Esophagus squamous epithelium (tissue), 4 donors: ENCODE measurements at regions not wholly inside any gene's neighbourhood (a gene's known extent, or its start where the extent isn't known, plus 50 kb on each side); places are given as distances from the start of the nearest gene placed in this dataset.

Experiments
- POLR2A ChIP-seq, 4 donors: fragments of 450-650 bp; IDR thresholded peaks; one replicate each; pipeline ENCODE4 v1.6.1; 2017; ENCODE audit warnings: antibody characterized with exemption in 4 of 4, mild to moderate bottlenecking in 4 of 4, moderate library complexity in 3 of 4
- TF ChIP-seq, protein P1 (sequence below), 6 experiments: fragments of 450-650 bp in 4 of 6; fragments of 200-600 bp in 2 of 6; sonication (generic) in 2 of 6; IDR thresholded peaks; one replicate each; pipeline ENCODE4 v1.5.1; 2016 to 2019; ENCODE audit warnings: antibody characterized with exemption in 6 of 6, mild to moderate bottlenecking in 4 of 6, moderate library complexity in 4 of 6

DNA sequence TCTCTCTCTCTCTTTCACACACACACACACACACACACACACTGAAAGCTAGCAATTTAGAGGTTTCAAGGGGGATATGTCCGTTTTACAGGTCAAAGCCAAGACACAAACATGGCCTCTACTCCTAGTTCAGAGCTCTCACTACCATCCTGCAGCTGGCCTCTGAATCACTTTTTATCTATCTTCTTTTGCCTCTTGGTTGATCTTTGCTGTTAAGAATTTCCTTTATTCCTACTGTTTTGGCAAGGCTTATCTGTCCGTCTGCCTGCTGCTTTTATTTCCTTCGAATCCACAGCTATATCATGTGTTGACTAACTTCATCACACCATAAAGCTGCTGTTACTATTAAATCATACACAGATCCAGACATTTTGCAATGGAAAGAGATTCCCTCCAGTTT, 543.0 kb downstream of the PLCL1 start:
- no peak for TF ChIP-seq POLR2A (IDR thresholded peaks at IDR 0.05)
- TF ChIP-seq, protein P1, sequence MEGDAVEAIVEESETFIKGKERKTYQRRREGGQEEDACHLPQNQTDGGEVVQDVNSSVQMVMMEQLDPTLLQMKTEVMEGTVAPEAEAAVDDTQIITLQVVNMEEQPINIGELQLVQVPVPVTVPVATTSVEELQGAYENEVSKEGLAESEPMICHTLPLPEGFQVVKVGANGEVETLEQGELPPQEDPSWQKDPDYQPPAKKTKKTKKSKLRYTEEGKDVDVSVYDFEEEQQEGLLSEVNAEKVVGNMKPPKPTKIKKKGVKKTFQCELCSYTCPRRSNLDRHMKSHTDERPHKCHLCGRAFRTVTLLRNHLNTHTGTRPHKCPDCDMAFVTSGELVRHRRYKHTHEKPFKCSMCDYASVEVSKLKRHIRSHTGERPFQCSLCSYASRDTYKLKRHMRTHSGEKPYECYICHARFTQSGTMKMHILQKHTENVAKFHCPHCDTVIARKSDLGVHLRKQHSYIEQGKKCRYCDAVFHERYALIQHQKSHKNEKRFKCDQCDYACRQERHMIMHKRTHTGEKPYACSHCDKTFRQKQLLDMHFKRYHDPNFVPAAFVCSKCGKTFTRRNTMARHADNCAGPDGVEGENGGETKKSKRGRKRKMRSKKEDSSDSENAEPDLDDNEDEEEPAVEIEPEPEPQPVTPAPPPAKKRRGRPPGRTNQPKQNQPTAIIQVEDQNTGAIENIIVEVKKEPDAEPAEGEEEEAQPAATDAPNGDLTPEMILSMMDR (IDR thresholded peaks at IDR 0.05) = no peak
